GM19324 (cell line): ENCODE measurements at regions not wholly inside any gene's neighbourhood (a gene's known extent, or its start where the extent isn't known, plus 50 kb on each side); places are given as distances from the start of the nearest gene placed in this dataset.

Source experiments
- ATAC-seq: cut with Tn5 transposase; IDR thresholded peaks from one replicate; pipeline ENCODE4 v1.9.1; 2021; ENCODE audit warnings: mild to moderate bottlenecking, moderate library complexity; ENCODE audit not compliant: unreplicated experiment, low FRiP score

DNA sequence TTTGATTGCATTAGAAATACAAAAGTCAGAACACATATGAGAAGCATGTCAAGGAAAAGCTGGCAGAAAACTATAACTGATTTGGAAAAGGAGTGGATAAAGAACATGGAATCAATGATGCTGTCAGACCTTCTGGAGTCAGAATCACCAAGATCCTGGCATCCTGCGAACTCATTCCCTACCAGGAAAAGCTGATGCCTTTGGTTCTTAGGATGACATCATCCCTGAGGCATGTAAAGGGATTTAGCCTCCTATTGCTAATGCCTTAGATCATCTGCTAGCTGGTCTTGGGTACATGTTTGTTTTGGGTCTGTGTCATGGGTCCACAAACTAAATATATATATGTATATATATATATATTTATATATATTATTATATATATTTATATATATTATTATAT, 680.7 kb downstream of the EPHA4 start:
- no peak for ATAC-seq

DNA sequence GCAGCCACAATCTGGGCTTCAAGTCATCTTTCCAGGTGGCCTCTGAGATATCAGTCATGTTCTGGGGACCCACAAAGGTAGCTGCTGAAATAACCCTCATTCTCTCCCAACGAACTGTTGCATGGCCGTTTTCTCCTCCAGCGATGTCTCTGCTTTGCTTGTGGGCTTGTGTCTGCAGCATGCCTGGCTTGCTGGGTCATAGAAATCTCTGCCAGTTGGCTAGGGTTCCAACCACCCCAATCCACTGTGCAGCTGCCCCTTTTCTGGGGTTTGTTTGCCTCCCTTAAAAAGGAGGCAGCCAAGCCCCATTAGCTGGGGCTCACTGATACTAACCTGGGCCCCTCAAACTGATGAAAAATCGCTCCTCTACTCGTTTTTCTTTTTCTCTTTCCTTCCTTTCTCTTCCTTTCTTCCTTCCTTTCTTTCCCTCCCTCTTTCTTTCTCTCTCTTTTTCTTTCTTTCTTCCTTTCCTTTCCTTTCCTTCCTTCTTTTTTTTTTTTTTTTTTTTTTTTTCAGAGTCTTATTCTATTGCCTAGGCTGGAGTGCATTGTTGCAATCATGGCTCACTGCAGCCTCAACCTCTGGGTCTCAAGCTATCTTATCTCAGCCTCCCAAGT, 680.0 kb downstream of the EPHA4 start:
- ATAC-seq, result no peak

DNA sequence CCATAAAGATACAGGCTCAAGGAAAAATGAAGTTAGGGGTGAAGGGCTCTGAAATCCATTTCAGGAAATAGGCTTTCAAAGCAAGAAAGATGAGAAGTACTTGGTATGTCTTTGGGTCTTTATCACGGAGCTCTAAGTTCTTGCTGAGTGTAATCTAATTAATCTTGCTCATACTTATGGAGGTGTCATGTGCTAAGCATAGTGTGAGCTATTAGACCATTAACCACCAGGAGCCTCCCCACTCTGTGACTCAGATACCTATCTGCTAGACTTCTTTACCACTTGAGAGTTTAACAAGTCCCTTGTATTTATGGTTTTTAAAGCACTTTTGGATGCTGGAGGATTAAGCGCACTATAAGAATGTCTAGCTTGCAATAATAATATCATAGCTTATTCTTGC, 678.7 kb downstream of the EPHA4 start:
- ATAC-seq, result no peak

DNA sequence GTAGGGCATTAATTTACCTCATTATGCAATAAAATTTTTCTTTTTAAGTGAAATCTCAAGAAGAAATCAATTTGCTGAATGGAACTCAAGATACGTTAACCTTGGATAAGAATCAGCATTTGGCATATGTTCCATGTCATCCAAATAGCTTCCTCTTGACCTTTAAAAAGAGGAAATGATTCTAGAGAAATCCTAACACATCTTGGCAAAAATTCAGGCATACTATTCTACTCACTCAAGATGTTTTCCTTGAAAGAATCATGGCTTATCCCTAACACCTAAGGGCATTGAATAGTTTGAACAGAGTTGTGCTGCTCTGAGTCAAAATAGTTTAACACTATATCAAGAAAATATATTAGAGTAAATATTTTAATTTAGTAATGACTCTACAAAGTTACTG, 678.0 kb downstream of the EPHA4 start:
- ATAC-seq, result no peak

DNA sequence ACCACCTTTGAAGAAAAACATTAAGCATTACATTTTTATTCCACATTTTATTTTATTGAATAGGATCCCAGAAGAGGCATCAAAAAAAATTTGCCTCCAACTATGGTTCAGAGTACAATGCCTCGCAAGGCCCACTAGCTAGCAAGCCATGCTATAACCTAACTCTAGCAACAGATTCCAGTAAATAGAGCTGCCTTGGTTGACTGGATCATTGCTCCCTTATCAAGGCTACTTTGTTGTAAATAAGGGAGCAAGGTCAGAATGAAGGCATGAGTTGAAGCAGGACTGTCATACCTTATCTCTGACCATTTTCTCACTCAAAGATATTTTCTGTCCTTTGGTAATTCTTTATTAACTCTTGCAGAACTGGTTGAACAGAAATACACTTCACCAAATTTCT, 672.6 kb downstream of the EPHA4 start:
- no peak for ATAC-seq

DNA sequence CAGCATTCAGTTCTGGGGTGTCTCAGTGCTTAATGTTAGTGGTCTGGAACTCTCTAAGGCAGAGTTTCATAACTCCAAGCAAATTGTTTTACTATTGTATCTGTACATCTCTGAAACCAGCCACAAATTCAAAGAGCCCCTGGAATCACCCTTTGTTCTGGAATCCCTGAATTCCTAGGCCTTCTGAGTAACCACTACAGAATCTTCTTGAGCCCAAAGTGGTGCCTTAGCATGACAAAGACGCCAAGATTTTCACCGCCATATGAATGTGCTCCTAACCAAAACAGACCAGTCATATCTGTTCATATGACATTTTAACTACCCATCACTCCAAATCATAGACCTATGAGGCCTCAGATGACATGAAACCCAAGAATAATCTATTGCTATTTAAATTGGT, 668.1 kb downstream of the EPHA4 start:
- ATAC-seq, result no peak

DNA sequence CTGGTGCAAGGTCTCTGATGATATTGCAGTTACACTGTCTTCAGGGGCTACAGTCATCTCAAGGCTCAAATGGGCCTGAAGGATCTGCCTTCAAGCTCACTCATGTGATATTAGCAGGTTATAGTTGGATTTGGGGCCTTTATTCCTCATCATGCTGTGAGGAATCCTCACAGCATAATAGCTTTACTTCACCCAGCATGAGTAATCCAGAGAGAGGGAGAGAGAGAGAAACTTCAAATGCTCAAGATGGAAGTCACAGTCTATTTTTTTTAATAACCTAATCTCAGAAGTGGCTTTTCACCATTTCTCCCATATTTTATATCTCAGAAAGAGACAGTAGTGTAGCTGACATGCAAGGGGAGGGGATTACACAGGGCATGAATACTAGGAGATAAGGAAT, 658.7 kb downstream of the EPHA4 start:
- no peak for ATAC-seq

DNA sequence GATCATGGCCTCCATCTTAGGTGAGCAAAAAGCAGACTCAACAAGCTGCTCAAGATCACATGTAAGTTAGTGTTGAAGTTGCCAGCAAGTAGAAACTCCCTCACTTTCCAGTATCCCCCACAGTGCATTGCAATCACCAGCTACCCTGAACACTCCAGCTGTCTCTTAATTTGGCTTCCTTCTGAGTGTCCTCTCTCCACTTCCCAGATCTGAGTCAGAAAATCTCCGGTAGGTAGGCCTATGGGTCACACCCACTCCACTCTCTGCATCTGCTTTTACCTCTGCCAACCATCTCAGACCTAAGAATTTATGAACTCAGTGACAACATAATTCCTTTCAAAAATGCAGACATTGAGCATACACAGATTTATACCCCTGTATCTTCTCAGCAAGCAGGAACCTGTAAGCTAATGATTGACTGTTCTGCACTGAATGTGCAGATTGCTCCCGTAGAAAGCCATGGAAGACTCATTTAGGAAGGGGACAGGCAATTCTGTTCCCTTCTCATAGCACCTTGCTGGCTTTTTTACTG, 656.9 kb downstream of the EPHA4 start:
- no peak for ATAC-seq

DNA sequence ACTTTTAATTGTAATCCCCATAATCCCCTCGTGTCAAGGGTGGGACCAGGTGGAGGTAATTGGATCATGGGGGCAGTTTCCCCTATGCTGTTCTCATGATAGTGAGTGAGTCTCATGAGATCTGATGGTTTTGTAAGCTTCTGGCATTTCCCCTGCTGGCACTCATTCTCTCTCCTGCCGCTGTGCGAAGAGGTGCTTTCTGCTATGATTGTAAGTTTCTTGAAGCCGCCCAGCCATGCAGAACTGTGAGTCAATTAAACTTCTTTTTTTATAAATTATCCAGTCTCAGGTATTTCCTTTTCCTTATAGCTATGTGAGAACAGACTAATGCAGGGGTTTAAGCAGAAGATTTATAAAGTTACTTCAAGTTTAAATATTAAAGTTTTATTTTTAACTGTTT, 655.2 kb downstream of the EPHA4 start:
- no peak for ATAC-seq

DNA sequence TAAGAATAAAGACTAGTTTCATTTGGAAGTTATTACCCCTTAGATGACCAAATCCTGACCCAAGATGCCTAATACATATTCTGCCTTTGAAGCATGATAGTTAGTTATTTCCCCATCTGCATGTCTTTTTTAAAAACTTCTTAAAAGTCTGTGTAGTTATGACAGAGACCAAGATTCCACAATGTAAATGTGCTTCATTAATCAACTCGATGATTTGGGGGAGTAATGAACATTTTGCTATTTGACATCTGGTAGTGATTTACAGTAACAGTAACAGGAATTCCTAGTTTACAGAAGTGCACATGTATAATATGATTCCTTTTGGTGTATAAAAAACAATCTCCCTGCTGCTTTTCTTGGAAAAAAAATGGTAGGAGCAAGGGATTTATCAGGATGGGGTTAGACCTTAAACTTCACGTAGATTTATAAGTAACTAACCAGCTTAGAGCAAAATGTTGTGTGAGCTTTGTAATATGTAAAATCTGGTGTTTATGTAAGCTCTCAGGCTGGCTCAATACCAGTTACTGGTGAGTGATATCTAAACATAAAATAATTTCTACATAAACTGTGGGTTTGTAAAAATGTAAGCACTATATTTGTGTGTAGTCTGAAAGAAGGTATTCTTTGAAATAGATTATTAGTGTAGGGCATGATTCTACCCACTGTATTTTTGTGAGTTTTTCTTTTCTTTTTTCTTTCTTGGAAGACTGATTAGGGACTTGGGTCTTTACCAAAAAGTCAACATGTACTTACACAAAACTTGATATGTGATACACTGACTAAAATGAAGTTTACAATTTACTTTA, 641.6 kb downstream of the EPHA4 start:
- no peak for ATAC-seq

DNA sequence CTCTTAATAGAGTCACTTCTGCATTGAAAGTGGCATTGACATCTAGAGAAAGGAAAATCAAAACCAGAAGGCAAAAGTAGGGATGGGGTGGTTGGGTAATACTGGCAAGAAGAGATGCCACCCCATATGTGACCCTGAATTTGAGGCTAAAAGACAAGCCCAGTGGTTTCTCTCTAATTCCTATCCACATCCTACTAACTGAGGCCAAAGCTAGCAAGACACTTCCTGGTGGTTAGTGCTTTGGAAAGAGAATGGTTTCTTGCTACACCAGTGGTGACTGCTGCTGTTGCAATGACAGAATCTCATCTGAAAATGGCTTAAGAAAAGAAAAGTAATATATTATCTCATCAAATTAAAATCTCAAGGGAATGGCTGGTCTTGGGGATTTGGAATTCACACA, 640.6 kb downstream of the EPHA4 start:
- ATAC-seq, result no peak

DNA sequence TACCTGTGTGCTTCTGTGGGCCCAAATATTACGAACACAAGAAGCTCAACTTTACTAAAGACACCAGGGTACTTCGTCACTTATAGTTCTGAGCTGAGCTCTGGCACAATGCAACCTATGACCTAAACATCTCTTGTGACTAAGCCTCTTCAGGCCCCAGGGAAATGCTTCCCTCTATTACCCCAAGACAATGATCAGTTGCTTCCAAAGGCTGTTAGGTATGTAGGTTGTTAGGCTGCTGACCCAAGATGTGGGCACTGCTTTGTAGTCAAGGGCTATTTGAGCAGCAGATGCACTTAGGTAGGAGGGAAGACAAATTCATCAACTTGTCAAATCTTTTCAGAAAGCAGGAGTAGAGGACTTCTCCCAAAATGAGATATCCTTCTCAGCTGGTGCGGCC, 640.1 kb downstream of the EPHA4 start:
- no peak for ATAC-seq

DNA sequence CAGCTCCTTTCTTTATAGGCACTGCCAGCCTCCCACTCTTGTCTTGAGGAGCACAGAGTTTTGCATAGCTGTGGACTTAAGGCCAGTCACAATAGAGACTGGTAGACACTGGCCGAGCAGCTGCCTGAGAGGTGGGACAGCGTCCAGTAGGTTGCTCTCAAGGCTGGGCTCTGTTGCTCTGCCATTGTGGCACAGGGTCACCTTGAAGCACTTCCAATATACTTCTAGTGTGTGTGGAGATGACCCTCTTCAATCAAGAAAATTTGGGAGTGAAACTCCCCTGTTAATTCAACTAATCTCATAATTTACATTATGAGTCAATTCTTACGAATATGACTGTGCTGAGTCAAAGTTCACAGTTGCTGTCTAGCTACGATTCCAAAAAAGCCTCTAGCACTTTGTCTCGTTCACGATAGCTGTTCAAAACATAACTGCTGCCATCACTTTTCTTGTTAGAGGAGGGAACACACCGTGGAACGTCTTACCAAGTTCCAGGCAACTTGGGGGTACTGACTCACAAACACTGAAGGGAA, 636.2 kb downstream of the EPHA4 start:
- ATAC-seq, result no peak

DNA sequence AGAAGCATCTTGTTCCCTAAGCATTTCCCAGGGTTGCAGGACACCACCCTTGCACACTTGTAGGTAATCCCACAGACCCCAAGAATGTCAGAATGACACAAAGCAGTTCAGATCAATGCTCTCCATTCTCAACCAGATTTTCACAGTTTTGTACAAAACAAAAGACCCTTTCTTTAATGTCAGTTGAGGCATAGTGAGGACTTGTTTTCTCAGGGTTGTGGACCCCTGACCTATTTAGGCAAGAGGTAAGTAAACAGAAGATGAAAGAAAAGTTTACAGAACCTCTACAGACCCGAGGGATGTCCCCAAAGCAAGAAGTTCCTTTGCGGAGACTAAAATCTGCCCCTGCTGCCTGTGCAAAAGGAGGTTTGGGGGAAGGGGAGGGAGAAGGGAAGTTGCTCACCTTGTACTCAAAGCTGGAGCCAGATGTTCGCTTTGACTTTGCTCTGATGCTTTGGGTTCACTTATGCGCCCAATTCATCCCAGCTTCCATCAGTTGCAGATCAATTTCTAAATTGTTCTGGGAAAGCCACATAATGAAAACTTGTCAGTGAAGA, 635.4 kb downstream of the EPHA4 start:
- ATAC-seq, result no peak

DNA sequence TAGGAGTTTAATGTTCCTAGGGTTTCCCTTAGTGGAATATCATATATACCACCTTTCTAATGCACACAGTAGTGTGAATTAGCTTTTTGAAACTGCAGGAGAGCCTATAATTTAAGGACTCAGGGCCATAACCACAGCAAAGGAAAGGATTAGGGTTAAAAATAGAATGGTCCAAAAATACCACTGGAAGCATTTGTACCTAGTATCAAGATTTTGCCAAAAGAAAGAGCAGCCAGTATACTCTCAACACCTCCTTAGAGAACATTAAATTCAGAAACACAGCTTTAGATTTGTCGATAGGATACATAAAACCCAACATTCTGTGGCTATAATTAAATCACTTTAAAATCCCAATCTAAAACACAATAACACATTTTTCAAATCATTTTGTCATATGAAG, 634.9 kb downstream of the EPHA4 start:
- no peak for ATAC-seq

DNA sequence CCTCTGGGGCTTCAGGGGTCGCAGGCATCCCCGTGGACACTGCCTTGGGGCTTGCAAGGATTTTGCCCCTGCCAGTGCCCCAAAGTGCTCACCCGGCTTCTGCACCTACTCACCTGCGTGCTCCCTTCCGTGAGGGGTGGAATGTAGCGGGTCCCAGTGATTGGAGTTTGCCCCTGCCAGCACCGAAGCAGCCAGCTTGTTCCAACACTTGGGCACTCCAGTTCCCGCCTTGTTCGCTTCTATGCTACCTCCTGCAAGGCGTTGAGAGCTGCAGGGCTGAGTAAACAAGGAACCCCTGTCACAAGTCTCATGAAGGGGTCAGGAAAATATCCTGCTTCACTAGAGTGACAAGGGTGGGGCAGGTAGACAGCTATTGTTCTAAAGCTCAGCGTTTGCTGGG, 631.5 kb downstream of the EPHA4 start:
- ATAC-seq, result no peak

DNA sequence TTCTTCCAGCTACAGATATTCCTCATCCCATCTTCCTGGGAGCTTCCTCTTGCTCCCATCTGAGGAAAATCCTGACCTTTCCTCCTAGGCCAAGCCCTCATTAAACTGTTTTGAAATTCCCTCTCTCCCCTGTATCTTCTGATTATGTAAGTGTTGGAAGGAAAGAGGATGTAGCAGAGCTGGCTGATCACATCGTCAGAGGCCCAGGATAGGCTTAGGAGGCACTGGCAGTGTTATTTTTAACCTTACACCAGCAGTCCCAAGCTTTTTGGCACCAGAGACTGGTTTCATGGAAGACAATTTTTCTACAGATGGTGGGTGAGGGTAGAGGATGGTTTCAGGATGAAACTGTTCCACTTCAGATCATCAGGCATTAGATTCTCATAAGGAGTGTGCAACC, 630.4 kb downstream of the EPHA4 start:
- no peak for ATAC-seq

DNA sequence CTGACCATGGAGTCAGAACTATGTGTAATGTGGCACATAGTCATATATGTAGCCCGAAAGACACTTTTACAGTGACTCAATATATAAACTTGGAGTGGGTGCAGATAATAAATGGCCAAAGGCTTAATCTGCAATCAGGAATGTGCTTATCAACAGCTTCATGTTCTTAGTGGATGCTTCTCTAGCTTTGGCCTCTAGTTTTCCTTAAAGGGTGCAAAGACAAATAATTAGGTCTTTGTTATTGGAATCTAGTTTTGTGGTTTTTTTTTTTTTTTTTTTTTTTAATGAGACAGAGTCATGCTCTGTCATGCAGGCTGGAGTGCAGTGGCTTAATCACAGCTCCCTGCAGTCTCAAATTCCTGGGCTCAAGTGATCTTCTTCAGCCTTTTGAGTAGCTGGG, 625.6 kb downstream of the EPHA4 start:
- no peak for ATAC-seq

DNA sequence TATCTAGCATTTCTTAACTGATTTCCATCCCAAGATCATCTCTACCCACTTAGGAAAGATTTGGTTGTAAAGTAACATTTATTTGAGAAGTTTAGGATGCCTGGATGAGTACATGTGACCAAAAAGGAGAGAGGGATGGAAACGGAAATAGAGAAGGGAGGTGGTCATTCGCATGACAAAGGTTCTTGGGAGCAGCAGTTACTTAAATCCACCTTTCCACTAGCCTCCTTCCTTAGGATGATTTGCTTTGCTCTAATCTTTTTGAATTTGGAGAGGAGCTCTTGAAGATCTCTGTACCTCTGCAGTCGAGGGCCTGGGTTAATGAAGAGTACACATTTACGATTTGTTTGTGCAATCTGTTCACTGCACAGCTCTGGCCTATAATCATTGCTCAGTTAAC, 623.5 kb downstream of the EPHA4 start:
- ATAC-seq, result no peak

DNA sequence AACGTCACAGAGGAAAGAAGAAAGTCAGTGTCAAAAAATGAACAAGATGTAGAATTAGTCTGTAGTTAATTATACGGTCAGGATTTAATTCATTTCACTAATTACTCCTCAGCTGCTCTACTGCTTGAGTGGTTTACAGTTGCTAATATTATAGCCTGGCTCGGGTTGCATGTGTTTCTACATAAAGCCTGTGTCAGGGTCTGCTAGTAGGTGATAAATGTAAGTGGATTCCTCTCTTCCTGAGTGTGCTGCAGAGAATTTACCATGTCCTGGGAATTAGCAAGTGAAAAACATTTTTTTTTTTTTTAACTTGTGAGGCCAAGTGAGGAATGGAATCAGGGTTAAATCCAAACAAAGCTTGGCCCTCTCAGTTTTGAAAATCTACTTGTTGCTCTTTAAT, 622.6 kb downstream of the EPHA4 start:
- no peak for ATAC-seq

DNA sequence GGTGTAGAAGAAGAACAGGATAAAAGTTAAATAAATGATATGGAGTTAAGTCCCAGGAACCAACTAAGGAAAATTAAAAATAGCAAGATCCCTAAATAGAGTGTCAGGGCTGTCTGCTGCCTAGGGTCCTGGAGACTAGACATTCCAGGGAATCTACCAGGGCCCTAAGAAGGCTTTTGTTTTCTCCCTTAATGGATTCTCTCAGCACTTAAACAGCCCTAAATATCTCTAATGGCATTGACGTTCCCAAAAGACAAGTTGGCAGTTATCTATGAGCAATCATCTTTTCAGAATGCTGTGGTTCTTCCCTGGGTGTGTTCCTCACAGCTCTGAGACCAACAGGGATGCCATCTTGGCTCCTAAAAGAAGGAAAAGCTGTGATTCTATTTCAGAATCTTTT, 616.3 kb downstream of the EPHA4 start:
- ATAC-seq, result no peak

DNA sequence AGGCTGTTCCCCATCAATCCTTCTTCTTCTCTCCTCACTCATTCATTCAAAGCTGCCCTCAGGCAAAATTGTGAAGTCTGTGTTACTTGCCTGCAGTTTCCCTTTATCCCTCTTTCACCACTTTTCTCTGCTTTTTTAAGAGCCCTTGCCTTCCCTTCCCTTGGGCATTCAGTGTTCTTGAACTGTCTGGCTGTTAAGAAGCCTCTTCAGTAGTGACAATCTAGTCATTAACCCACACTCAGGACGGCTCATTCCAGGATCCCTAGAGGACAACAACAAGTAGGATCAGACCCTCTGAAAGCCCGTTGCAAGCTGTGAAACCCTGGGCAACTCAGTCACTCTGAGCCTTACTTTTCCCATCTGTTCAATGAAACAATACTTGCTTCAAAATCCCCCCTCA, 615.7 kb downstream of the EPHA4 start:
- ATAC-seq, result no peak
